Ureter (tissue), 1 donor: ENCODE measurements at regions not wholly inside any gene's neighbourhood (a gene's known extent, or its start where the extent isn't known, plus 50 kb on each side); places are given as distances from the start of the nearest gene placed in this dataset.
A peak's percentile ranks its signal among the peaks of the same experiment; 100 is the strongest.
"Not testable (repeated sequence)": the region's sequence is repeated elsewhere in the genome, so short reads cannot be mapped to it uniquely, and the experiment has no call there.

Experiments
- DNase-seq: peaks from one replicate; pipeline ENCODE4 v3.0.0-alpha.2; 2020; ENCODE audit warnings: low spot score
- donor health status: DM: yes; HTN: yes; CAD: no.

DNA sequence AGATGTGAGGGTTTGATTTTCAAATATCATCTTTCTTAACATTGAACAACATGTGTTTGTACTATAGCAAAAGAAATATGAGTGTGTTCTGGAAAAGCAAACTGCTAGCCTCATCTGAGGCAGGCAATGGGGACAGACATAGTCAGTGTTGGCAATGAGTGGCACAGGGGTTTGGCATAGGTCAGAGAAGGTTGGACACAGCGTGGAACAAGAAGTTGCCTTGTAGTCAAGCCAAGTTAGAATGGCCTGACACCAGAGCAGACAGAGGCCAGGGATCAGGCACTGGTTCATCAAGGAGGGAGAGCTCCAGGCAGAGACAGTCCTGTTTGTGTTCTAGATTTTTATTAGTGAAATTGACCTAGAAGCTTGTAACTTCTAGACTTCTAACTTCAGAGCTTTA, 100.8 kb upstream of the TANK start:
- DNase-seq, result no peak

- no peak for DNase-seq
These were observed 98.4 kb upstream of the TANK start for GRCh38 chr2:161061786-161062185.

DNA sequence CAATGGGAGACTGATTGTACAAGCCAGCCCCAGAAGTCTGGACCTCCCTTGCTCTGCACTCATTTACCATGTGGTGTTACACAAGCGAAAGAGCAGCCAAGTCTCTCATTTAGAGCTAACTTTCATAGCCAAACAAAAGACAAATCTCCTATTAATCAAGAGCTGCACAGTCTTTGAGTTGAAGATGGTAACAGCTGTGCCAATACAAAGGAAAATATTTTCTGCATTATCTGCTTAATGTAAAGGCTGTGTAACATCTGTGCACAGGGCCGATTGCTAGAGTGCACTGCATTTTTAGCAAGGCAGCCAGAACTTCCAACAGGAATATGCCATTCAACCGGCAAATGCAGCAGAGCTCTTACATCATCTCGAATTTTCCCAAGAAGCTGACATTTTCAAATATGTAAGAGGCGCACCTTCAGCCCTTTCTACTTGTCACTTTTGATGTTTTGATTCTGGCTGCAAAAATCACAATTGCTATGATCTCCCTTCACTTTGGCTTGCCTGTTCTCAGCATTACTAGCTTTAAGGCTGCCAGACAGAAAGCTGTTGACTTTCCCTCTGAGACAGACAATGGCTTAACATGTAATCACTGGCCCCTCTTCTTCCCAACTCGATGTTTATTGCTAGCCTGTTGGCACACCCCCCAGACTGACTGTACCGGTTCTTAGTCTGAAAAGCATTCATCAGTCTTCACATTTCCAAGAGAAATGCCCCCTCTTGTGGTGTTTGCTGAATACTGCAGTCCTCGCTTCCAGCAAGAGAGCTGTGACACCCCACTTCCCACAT, 96.9 kb upstream of the TANK start:
- peak; percentile 87 for DNase-seq

DNA sequence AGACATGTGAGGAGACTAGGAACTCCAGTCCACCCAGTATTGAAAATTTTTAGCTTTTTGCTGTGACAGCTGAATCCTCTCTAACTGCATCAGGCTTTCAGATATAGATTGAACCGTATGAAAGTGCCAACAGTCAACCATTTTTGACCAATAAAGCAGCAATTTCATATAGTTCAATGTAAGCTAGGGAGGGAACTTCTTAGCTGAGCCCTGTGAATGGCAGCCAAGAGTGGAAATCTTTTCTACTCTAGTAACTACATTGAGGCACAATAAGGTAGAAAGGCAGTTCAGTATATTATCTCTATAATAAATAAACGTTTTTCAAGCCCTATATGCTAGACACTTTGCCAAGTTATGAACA, 96.3 kb upstream of the TANK start:
- no peak for DNase-seq

DNA sequence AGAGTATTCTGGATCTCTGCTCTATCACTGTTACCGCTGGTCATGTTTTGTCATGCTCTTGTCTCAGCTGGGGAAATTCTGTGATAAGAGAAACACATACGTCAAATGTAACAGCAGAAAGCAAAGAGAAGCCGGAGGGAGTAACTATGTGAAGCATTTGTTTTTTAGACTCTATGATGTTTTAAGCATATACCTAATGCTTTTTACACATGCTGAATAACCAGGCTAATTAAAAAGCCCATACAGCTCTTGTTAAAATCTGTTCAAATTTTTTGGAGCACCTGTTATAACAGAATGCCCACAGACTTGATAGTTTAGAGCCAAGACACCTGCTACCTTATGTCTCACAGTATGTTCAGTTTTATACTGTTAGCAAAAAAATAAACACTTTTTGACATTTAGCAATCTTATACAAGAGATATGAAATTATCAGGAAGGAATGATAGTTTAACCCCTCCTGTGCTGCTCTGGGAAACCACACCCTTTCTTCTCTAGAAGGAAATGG, 92.3 kb upstream of the TANK start:
- DNase-seq, result no peak

DNA sequence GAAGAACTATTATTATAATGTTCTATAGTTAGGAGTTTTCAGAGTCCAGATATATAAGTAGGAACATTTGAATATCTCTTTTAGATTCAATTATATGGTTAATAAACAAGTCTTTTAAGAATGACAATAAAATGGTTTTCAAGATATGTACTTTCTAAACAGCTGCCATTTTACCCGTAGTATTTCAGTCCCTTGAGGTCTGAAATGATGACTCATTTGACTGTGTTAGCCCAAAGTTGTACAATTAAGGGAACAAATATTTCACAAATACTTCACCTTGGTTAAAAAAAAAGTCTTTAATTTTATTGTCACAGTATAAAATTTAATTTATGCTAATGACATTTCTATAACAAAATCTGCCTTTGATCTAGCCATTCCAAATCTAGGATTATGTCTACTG, 91.6 kb upstream of the TANK start:
- no peak for DNase-seq

DNA sequence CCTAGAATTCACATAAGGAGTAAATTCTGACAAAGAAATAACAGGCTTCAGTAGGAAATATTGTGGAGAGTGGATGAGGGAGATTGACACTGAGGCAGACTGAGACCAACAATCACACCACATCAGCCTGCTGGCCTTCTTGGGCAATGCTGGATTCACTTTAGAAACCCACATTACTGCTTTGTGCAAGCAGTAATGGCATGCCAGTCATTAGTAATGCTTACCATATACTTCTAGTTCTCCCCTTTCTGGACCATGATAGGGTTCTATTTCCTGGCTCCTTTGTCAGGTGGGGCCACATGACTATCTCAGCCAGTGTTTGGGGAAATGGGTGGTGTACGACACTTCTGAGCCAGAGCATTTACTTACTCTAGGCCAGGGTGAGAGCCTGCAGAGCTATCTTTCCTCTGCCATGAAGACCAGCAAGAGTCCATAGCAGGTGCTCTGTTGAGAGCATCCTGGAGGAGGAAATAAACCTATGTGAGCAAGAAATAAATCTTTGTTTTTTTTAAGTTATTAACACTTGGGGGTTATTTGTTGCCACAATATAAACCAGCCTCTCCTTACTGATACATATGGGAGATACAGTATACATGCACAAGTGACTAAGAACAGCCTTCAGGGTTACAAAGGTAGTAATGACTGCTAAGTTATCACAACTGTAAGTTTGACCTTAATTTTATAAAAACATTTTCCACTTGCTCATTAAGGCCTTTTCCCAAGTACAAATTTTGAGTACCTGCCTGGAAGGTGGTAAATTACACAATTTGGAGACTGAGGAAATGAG, 89.3 kb upstream of the TANK start:
- DNase-seq, result no peak

DNA sequence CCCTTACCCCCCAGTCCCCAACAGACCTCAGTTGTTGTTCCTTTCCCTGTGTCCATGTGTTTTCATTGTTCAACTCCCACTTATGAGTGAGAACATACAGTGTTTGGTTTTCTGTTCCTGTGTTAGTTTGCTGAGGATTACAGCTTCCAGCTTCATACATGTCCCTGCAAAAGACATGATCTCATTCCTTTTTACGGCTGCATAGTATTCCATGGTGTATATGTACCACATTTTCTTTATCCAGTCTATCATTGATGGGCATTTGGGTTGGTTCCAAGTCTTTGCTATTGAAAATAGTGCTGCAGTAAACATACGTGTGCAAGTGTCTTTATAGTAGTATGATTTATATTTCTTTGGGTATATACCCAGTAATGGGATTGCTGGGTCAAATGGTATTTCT, 87.8 kb upstream of the TANK start:
- not testable (repeated sequence) for DNase-seq

- DNase-seq, result no peak
These were observed 84.5 kb upstream of the TANK start for GRCh38 chr2:161075701-161076100.

DNA sequence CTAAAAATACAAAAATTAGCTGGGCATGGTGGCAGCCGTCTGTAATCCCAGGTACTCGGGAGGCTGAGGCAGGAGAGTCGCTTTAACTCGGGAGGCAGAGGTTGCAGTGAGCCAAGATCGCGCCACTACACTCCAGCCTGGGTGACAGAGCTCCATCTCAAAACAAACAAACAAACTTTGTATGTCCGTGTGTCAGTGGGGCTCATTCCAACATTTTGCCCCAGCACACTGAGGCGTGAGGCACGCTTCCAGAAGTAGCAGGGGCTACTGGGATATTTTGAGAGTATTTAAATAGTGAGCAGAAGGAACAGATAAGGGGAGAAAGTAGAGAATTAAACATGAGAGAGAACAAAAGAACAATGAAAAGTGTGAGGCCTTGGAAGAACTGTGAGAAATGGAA, 83.3 kb upstream of the TANK start:
- no peak for DNase-seq

DNA sequence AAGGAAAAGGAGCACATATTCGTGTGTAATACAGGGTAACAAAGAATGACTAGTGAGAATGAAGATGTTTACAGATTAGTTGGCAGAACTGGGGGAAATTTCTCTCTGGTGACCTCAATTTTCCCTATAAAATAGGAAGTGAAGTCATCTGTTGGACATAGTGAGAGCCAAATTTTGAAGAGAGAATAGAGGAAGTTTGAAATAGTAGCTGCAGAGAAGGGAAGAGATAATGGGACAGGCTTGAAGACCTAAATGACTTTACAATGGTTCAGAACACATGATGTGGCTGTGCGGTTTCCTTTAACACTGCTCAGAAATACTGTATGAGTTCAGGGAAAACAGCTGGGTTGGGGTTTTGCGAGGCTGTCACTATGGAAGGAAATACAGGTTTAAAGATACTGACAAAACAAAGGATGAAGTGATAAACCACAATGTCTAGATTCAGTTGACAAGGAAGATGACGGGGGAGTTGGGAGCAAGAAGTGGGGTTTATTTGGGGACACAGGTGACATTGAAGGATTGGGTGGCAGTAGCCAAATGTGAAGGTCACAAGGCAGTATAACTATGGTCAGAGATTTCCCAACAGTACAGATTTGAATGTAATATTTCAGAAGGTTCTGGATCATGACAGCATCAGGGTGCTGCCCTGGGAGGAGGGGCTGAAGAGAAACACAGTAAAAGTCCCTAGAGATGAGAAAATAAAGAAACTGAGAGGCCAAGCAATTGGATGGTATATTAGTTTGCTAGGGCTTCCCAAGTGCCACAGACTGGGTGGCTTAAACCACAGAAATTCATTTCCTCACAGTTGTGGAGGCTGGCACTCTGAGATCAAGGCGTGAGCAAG, 82.6 kb upstream of the TANK start:
- DNase-seq, result peak; percentile 55

GRCh38 chr2:161078211-161078539, 82.1 kb upstream of the TANK start:
- no peak for DNase-seq

GRCh38 chr2:161085149-161085548, 75.1 kb upstream of the TANK start:
- no peak for DNase-seq

GRCh38 chr2:161088658-161089350, 71.4 kb upstream of the TANK start:
- no peak for DNase-seq

- peak; percentile 49 for DNase-seq
These were observed 69.8 kb upstream of the TANK start for GRCh38 chr2:161090411-161090810.

DNA sequence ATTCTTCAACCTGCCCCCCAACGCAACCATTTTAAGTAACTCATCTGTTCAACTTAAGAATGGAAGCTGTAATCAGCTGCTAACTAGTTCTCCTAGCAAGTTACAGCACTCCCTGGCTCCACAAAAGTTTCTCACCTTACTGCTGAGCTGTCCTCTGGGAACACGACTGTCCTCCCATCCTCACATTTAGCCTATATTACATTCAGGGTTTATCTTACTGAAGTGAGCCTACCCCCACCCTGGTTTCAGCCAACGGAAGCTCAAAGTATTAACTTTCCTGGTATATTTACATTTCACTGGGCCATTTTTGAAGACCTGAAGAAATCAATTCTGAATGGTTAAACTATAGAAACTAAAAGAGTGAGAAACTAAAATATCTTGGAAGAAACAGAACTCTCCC, 64.9 kb upstream of the TANK start:
- no peak for DNase-seq

GRCh38 chr2:161096336-161096735, 63.9 kb upstream of the TANK start:
- DNase-seq, result no peak

- no peak for DNase-seq
These were observed 63.1 kb upstream of the TANK start for GRCh38 chr2:161097157-161097556.

DNA sequence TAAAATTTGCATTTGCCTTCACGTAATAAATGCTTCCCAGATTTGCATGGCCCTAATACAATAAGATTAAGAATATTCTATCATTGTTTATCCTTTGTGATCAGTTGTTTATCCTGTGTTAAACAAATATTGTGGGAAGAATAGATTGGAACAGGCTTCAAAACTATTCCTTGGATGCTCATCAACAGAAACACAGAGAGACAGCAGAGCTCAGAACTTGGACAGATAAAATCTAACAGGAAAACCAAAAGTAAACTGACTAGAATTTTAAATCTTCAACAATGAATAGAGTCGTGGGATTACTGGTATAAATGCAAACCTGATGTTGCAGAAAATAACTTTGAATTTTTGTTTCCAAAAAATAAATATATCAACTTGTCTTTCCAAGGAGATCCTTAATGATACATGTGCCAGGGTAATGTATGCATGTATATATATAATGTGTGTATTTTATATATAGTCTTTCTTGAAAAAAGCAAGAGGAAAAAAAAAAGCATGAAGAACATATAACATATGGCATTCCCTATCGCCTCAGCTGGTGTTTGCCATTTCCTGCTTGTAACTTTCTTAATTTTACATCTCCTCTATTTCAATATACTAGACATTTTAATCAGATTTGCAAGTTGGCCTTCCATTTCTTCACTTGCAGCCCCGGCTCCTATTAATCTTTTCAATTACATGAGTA, 59.9 kb upstream of the TANK start:
- no peak for DNase-seq

- DNase-seq, result no peak
These were observed 58.8 kb upstream of the TANK start for GRCh38 chr2:161101406-161101805.

DNA sequence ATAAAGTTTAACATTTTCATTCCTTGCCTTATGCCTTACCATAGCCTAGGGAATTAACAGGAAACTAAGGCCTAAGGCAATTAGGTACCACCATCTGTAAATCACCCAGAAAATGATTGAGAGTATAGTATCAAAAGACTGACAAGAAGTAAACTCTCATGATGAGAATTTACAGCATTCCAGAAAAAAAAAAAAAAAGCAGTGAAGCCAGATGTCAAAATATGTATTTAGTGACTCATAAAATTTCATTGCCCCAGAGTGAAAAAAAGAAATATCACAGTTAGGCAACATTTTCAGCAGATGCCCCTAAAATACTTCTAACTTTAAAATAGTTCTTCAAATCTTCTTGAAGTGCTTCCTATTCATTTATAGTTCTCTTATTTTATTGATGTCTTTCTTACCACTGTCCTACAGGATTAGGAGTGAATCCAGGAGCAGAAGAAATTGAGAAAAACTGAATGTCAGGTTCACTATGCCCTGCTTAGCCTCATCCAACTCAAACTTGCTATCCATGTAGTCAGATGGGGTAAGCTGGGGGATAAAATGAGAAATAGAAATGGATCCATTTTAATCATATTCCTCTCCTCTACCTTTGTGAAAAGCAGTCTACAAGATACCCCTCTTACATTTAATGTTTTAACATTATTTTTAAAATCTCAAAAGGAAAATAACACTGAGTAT, 57.3 kb upstream of the TANK start:
- DNase-seq, result no peak
